22Rv1 (cell line): ENCODE measurements at regions not wholly inside any gene's neighbourhood (a gene's known extent, or its start where the extent isn't known, plus 50 kb on each side); places are given as distances from the start of the nearest gene placed in this dataset.

Experiments
- CTCF ChIP-seq: fragments of 450-650 bp; IDR thresholded peaks from 2 replicates; pipeline ENCODE4 v1.5.1; 2017; ENCODE audit warnings: mild to moderate bottlenecking
- ZFX ChIP-seq: fragments of 450-650 bp; IDR thresholded peaks from 2 replicates; pipeline ENCODE4 v1.6.1; 2017; ENCODE audit warnings: antibody characterized with exemption, borderline replicate concordance

GRCh38 chr16:6308176-6308575, 1024.5 kb upstream of the RBFOX1 start:
- TF ChIP-seq CTCF (no peak), ZFX (no peak)
